Cerebellar cortex (tissue), 1 donor: ENCODE measurements at regions not wholly inside any gene's neighbourhood (a gene's known extent, or its start where the extent isn't known, plus 50 kb on each side); places are given as distances from the start of the nearest gene placed in this dataset.

ENCODE experiments used
- DNase-seq: peaks from one replicate; pipeline ENCODE4 v3.0.0-alpha.2; 2015; ENCODE audit warnings: low spot score

- no peak for DNase-seq
Observed at GRCh38 chr6:147758303-147758702, 249.8 kb downstream of the SAMD5 start.

GRCh38 chr6:147759093-147759492 lies 250.6 kb downstream of the SAMD5 start:
- DNase-seq, result no peak

DNA sequence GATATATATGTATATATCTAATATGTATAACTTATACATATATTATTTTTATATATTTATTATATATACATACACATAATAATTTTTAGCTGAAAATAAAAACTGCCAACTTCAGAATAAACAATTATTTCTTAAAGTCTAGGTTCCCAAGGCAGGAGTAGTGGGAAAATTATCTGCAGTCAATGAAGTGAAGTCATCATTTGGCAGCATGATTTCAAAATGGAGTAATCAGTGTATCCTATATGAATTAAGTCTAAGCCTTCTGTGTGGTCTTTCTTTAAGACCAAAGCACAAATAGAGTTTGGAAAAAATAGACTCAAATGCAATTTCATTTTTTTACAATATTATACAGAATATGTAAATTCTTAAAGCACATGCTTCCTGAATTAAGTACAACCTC lies 251.0 kb downstream of the SAMD5 start:
- DNase-seq, result no peak

- DNase-seq, result no peak
Observed at GRCh38 chr6:147765541-147765940, 257.1 kb downstream of the SAMD5 start.

DNA sequence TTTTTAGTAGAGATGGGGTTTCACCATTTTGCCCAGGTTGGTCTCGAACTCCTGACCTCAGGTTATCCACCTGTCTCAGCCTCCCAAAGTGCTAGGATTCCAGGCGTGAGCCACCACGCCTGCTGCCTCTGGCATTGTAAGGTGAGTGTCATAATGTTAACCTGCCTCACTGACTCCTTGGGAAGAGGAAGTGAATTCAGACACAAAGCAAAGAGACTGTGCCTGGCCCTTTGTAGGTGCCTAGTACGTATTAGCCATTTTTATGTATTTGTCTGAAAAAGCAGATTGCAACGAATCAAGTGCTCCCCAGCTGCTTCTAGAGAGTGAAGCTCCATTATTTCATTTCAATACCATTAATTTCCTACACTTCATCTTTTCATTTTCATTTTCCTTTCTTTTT lies 260.5 kb downstream of the SAMD5 start:
- no peak for DNase-seq

DNA sequence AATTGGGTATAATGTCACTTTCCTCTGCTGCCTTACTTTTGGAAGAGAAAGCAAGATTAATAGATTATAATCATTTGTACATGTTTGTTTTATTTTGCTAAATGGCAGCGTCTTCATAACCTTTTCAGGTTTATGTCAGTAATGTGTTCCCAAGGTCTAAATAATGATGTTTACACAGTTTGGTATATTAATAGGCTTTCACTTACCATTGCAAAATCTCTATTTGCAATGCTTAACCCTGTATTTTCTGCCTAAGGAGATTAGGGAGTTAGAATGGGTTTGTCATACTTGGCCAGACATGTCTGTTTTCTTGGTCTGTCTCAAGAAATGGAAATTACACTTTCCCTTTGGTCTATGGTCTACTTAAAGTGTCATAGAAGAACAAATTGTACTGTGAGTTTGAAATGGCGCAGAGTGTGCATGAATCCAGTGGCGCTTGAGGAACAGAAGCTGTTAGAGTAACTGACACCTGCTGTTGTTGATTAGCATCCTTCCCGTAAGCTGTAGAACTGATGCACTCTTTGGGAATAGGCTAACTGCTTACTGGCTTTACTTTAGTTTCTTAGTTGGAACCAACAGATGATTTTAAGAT lies 261.1 kb downstream of the SAMD5 start:
- DNase-seq, result no peak

DNA sequence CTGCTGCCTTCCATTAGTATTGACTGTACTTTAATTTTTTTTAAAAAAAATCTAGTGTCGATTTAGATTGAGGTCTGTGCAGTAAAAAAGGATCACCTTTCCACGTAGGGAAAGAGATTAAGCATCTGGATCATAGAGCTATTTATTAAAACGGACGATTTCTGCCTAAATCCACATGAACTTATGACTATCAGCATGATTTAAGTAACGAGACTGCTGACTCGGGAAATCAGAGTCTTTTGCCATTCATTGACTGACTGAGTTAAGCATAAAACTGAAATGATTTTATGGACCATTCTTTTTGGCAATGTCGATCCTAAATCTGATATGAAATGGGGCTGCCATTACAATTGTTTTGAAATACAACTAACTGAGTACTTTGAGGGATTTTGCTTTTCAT lies 261.7 kb downstream of the SAMD5 start:
- DNase-seq, result no peak

- no peak for DNase-seq
Observed at GRCh38 chr6:147772724-147773123, 264.2 kb downstream of the SAMD5 start.

- no peak for DNase-seq
Observed at GRCh38 chr6:147774856-147775255, 266.4 kb downstream of the SAMD5 start.

- no peak for DNase-seq
Observed at GRCh38 chr6:147776631-147777213, 268.2 kb downstream of the SAMD5 start.

DNA sequence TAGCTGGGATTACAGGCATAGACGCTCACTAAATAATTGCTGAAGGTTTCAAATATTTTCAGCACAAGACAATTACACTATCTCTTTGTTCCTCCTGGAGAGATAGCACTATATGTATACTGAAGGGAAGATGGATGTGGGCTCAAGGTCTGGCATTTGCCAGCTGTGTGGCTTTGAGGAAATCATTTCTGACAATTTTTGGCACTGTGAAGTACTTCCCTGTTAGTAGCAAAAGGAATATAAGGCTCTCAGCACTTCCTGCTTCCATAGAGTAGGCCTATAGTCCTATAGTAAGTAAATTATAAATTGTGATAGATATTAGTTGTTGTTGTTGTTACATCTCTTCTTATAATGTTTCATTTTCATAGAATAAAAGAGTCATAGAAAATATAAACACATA lies 271.1 kb downstream of the SAMD5 start:
- no peak for DNase-seq

DNA sequence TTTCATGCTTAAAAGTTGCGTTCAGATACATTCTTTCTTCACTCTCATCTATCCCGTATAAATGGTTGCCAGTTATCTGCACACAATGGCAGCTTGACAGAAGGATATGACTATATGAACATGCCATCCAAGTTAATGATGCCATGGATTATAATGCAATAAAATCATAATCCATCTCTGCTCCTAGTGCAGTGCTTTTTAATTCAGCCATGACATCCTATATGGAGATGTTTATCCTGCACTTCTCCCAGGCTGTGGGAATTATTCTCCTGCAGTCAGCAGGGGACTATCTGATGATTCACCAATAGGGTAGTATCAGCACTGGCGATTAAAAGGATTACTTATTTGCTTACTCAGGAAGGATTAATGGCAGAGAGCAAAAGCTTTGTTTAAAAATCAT lies 273.8 kb downstream of the SAMD5 start:
- DNase-seq, result no peak

DNA sequence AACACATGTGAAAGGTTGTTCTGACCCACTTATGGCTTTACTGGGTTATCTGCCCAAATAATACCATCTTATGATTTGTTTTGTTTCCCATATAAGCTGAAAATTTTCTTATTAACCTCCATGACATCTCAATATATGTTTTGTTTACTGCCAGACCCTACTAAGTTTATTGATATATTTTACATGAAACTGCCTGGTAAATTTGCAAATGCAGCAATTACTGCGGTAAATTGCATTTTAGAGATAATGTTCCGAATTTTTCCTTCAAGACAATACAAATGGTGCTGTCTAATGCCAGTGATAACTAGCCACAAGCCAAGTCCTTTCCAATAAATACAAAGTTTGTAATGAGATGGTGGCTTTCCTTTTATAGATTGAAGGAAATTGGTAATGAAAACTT lies 275.9 kb downstream of the SAMD5 start:
- no peak for DNase-seq

- no peak for DNase-seq
Observed at GRCh38 chr6:147787417-147787816, 278.9 kb downstream of the SAMD5 start.

DNA sequence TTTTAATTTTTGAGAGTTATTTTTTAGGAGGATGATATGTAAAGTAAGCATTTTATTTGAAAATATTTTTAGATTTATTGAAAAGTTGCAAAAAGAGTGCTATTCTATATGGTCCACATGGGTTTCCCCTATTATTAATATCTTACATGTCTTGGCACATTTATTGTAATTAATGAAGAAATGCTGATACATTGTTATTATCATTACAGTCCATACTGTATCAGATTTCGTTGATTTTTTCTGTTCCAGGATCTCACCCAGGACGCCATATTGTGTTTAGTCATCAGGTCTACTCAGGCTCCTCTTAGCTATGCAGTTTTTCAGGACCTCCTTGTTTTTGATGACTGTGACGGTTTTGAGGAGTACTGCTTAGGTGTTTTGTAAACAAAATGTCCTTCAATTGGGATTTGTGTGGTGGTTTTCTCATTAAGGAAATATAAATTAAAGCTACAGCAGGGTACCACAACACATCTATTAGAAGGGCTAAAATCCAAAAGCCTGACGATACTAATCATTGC lies 281.0 kb downstream of the SAMD5 start:
- DNase-seq, result no peak

GRCh38 chr6:147793871-147794643 lies 285.6 kb downstream of the SAMD5 start:
- DNase-seq, result no peak

DNA sequence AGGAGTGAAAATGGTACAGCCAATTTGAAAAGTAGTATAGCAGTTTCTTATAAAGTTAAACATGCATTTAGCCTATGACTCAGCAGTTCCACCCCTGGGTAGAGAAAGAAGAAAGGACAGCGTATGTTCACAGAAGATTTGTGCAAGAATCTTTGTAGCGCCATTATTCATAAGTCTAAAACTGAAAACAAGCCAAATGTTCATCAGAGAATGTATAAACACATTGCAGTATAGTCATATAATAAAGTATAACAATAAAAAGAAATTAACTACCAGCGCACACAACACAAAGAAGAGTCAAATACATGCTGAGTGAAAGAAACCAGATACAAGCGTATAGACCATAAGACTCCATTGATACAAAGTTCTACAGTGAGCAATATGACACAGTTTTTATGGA lies 294.0 kb downstream of the SAMD5 start:
- no peak for DNase-seq

DNA sequence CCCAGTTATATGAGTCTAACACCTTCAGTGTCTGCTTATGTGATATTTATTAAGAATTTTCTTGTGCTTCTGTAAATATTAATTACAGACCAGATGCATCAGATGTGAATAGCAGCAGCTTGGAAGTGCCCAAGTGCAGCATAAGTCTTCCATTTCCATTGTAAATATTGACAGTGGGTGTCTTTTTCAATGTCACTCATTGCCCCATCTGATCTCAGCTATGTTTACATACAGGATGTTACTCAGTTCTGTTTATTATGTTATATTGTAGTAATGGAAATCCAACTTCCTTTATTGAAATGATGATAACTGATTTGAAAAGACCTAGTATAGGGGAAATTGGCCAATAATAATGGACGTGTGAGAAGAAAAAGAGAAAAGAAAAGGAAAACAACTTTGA lies 296.7 kb downstream of the SAMD5 start:
- no peak for DNase-seq

DNA sequence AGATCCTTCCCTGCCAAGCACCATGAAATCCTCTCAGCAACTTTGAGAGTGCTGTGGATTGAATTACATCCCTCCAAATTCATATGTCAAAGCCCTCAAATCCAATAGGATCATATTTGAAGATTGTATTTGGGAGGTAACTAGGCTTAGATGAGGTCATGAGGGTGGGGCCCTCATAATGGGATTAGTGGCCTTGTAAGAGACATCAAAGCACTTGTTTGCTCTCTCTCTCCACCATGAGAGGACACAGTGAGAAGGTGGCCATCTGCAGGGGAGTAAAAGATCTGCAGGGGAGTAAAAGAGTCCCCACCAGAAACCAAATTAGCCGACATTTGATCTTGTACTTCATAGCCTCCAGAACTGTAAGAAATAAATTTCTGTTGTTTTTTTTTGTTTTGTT lies 298.2 kb downstream of the SAMD5 start:
- DNase-seq, result no peak

- DNase-seq, result no peak
Observed at GRCh38 chr6:147808640-147809039, 300.1 kb downstream of the SAMD5 start.

DNA sequence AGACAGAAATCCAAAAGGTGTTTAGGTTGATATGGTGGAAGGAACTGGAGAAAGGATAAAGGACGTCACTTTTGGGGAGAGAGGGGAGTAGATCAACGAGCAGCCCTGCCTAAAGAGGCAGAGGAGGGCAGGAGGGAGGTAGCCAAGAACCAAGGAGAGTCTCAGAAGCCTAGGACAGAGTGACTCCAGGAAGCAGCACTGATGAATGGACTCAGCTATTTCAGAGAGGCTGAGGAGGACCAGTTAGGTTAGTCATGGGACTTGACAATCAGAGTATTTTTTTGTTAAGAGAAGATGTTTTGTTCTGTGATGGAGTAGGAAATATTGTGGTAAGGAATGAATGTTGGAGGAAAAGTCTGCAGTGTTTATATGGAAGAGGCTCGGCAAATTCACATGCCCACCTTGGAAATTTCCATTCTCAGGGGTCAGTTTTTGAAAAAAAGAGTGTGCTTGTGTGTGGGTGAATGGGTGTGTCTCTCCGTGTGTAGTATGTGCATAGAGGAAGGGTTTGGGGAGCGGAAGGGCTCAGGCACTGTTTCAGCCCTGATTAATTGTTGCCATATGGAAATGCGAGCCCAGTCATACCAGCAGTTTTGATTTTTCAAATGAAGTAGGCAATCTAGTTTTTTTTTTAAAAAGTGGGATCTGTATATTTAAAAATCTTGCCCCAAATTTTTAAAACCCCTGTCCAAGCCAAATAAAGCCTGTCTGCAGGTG lies 303.6 kb downstream of the SAMD5 start:
- DNase-seq, result no peak

DNA sequence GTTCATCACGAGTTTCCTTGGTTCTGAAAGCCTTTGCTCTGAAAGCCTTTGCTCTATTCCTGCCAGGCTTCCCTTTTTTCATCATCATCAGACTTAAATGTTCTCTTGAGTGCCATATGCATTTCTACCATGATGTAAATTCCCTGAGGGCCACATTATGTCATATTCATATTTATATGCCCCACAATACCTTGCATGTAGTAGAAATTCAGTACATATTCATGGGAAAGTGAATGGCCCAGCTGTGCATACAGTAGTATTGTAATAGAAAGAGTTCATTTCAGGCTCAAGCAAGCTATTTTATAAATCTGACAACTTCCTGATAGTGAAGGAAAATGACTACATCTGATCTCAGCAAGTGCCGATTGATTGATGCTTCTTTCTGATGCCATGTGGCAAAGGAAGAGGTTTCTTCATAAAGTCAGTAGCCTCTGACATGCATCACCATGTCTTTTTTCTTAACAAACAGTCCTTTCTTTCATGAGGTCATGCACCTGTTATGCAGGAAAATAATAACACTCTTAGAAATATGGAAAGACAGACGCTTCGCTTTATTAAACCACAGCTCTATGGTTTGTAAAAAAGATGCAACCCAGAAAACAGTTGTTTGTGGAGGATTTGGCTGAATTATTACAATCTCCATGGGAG lies 308.7 kb downstream of the SAMD5 start:
- no peak for DNase-seq
